Stimulated activated CD4-positive, alpha-beta T cell treated with anti-CD3 and anti-CD28 coated beads, Interleukin-2, amount 100 ng/mL, for 24 hours (primary cell): ENCODE measurements at regions not wholly inside any gene's neighbourhood (a gene's known extent, or its start where the extent isn't known, plus 50 kb on each side); places are given as distances from the start of the nearest gene placed in this dataset.
"Not testable (repeated sequence)": the region's sequence is repeated elsewhere in the genome, so short reads cannot be mapped to it uniquely, and the experiment has no call there.

Source experiments
- DNase-seq, 2 donors: peaks; one replicate each; pipeline ENCODE4 v3.0.0-alpha.2; 2020

GRCh38 chr5:117188211-117188610 lies 613.6 kb upstream of the SEMA6A start:
- no peak for DNase-seq

GRCh38 chr5:117186751-117187150 lies 612.1 kb upstream of the SEMA6A start:
- DNase-seq: no peak

- DNase-seq: no peak
Observed at GRCh38 chr5:117183326-117183725, 608.7 kb upstream of the SEMA6A start.

GRCh38 chr5:117182104-117182503 lies 607.5 kb upstream of the SEMA6A start:
- no peak for DNase-seq

GRCh38 chr5:117177302-117177701 lies 602.7 kb upstream of the SEMA6A start:
- DNase-seq: no peak

GRCh38 chr5:117165068-117165467 lies 590.4 kb upstream of the SEMA6A start:
- DNase-seq: no peak

- no peak for DNase-seq
Observed at GRCh38 chr5:117161718-117162335, 587.2 kb upstream of the SEMA6A start.

- no peak for DNase-seq
Observed at GRCh38 chr5:117160391-117160790, 585.8 kb upstream of the SEMA6A start.

- no peak for DNase-seq
Observed at GRCh38 chr5:117149312-117149711, 574.7 kb upstream of the SEMA6A start.

GRCh38 chr5:117144086-117144485 lies 569.5 kb upstream of the SEMA6A start:
- no peak for DNase-seq

- no peak for DNase-seq
Observed at GRCh38 chr5:117143406-117143805, 568.8 kb upstream of the SEMA6A start.

- no peak for DNase-seq
Observed at GRCh38 chr5:117138523-117138922, 563.9 kb upstream of the SEMA6A start.

- DNase-seq: no peak
Observed at GRCh38 chr5:117135851-117136250, 561.2 kb upstream of the SEMA6A start.

- no peak for DNase-seq
Observed at GRCh38 chr5:117133198-117133597, 558.6 kb upstream of the SEMA6A start.

- DNase-seq: no peak
Observed at GRCh38 chr5:117131876-117132275, 557.3 kb upstream of the SEMA6A start.

- DNase-seq: no peak
Observed at GRCh38 chr5:117131048-117131679, 556.5 kb upstream of the SEMA6A start.

- no peak for DNase-seq
Observed at GRCh38 chr5:117118499-117118898, 543.9 kb upstream of the SEMA6A start.

- DNase-seq: not testable (repeated sequence)
Observed at GRCh38 chr5:117117314-117117713, 542.7 kb upstream of the SEMA6A start.

- no peak for DNase-seq
Observed at GRCh38 chr5:117110548-117110947, 535.9 kb upstream of the SEMA6A start.

GRCh38 chr5:117107859-117108258 lies 533.2 kb upstream of the SEMA6A start:
- DNase-seq: no peak

- DNase-seq: no peak
Observed at GRCh38 chr5:117103703-117104102, 529.1 kb upstream of the SEMA6A start.

- no peak for DNase-seq
Observed at GRCh38 chr5:117102591-117102990, 528.0 kb upstream of the SEMA6A start.

- DNase-seq: no peak
Observed at GRCh38 chr5:117100176-117100575, 525.6 kb upstream of the SEMA6A start.

- DNase-seq: no peak
Observed at GRCh38 chr5:117098094-117098493, 523.5 kb upstream of the SEMA6A start.
